ENCODE measurements at regions not wholly inside any gene's neighbourhood (a gene's known extent, or its start where the extent isn't known, plus 50 kb on each side); places are given as distances from the start of the nearest gene placed in this dataset.

GRCh38 chr7:52506325-52506724 lies 529.1 kb upstream of the POM121L12 start:
- Histone ChIP-seq H3K9me1 (ENCODE audit: insufficient read depth, low read length) (no peaks in the 10 kb centered on the region), H2AK9ac (replicated peaks; ENCODE audit: low read depth, low read length, poor library complexity) (no peak overlapping the region), H2BK15ac (ENCODE audit: low read depth, low read length) (no peak overlapping the region), H3K27ac (ENCODE audit: insufficient read depth, low read length) (no peak overlapping the region), H2BK120ac (ENCODE audit: low read depth, low read length) (no peak overlapping the region), H3K79me1 (ENCODE audit: low read depth in 1 of 2, low read length in 2 of 2) (no peaks in the 10 kb centered on the region), H3K9ac (ENCODE audit: low read depth, low read length) (no peak overlapping the region), H2AK5ac (ENCODE audit: low read depth, low read length) (no peak overlapping the region), H4K20me1 (ENCODE audit: insufficient read depth, low read length) (no peaks in the 10 kb centered on the region), H4K5ac (ENCODE audit: low read depth, low read length) (no peak overlapping the region), H3K9me3 (ENCODE audit: control insufficient read depth, insufficient read depth, low read length) (peaks cover 6% of the 10 kb centered on the region), H3K27me3 (ENCODE audit: control insufficient read depth, insufficient read depth, low read length) (no peaks in the 10 kb centered on the region), H3K14ac (replicated peaks; ENCODE audit: low read depth, low read length) (no peak overlapping the region), H3K4me1 (ENCODE audit: control insufficient read depth, insufficient read depth, low read length) (no peaks in the 10 kb centered on the region), H4K8ac (ENCODE audit: low read depth in 2 of 2, low read length in 2 of 2) (no peak overlapping the region), H3K23ac (ENCODE audit: low read depth, low read length) (no peak overlapping the region), H3K4me3 (ENCODE audit: insufficient read depth, low read depth, low read length) (no peak overlapping the region), H4K91ac (ENCODE audit: insufficient read depth, low read depth, low read length) (no peak overlapping the region), H3K4ac (ENCODE audit: low read depth, low read length) (no peak overlapping the region), H3K36me3 (ENCODE audit: control insufficient read depth, insufficient read depth, low read length) (no peaks in the 10 kb centered on the region), H2AFZ (replicated peaks; ENCODE audit: low read length, poor library complexity) (no peak overlapping the region), H2BK20ac (ENCODE audit: low read depth, low read length) (no peak overlapping the region), H3K18ac (ENCODE audit: low read depth, low read length) (no peak overlapping the region), H2BK5ac (ENCODE audit: low read depth, low read length, poor library complexity, severe bottlenecking) (no peak overlapping the region), H3K56ac (ENCODE audit: extremely low read depth, insufficient read depth, low read length) (no peak overlapping the region), H3K4me2 (ENCODE audit: low read depth, low read length) (no peak overlapping the region)
- no peak for DNase-seq
- TF ChIP-seq SMC3 (IDR thresholded peaks at IDR 0.05; ENCODE audit: low read depth, low read length) (no peak), NFE2L2 (IDR thresholded peaks at IDR 0.05; ENCODE audit: low read depth, low read length) (no peak), BHLHE40 (IDR thresholded peaks at IDR 0.05; ENCODE audit: low read depth, low read length) (no peak), CTCF (conservative IDR thresholded peaks at IDR 0.05; ENCODE audit: low read depth, low read length) (no peak), MAZ (IDR thresholded peaks at IDR 0.05; ENCODE audit: borderline replicate concordance, low read depth, low read length) (no peak), RFX5 (IDR thresholded peaks at IDR 0.05; ENCODE audit: low read depth, low read length) (no peak), POLR2A (IDR thresholded peaks at IDR 0.05; ENCODE audit: low read depth, low read length) (no peak), RCOR1 (IDR thresholded peaks at IDR 0.05; ENCODE audit: insufficient replicate concordance, low read length) (no peak), RAD21 (IDR thresholded peaks at IDR 0.05; ENCODE audit: low read length) (no peak)
- ChIA-PET POLR2A (ENCODE audit: unreplicated experiment) (no interaction called here), CTCF (no interaction called here)
- dilution Hi-C loops (cut with HindIII; ENCODE audit: low sequenced_read_pairs, unreplicated experiment): no loop called here
- no CpG with 5 or more reads among the region's 2 CpGs for WGBS, 2 experiments (ENCODE audit: extremely low coverage in 2 of 2, insufficient read length in 1 of 2)
- in situ Hi-C loops (cut with MboI; ENCODE audit: low sequenced_read_pairs): no loop called here
- intact Hi-C loops (cut with micrococcal nuclease): no loop called here
- ATAC-seq (ENCODE audit: low read depth): no peak
- no TSS peak for BruUV-seq (replicated peaks)
